Testis (tissue), 2 donors: ENCODE measurements at regions not wholly inside any gene's neighbourhood (a gene's known extent, or its start where the extent isn't known, plus 50 kb on each side); places are given as distances from the start of the nearest gene placed in this dataset.

Experiments
- DNase-seq: peaks from one replicate; pipeline ENCODE4 v3.0.0-alpha.2; 2019
- H3K27ac ChIP-seq, 2 donors: fragments of 200-600 bp; sonication (generic); one replicate each; pipeline ENCODE4 v1.5.1; 2019
- H3K27me3 ChIP-seq: fragments of 200-600 bp; sonication (generic); one replicate; pipeline ENCODE4 v1.5.1; 2019
- H3K36me3 ChIP-seq: fragments of 200-600 bp; sonication (generic); one replicate; pipeline ENCODE4 v1.5.1; 2017; ENCODE audit warnings: low read depth; ENCODE audit errors: missing control alignments
- H3K4me1 ChIP-seq: fragments of 200-600 bp; sonication (generic); one replicate; pipeline ENCODE4 v1.5.1; 2019
- H3K4me3 ChIP-seq, 2 donors: fragments of 200-600 bp; sonication (generic); one replicate each; pipeline ENCODE4 v1.5.1; 2017 to 2019
- H3K9me3 ChIP-seq: fragments of 200-600 bp; sonication (generic); one replicate; pipeline ENCODE4 v1.5.1; 2017
- POLR2A ChIP-seq: fragments of 450-650 bp; IDR thresholded peaks from one replicate; pipeline ENCODE4 v1.6.1; 2017; ENCODE audit warnings: antibody characterized with exemption, mild to moderate bottlenecking, moderate library complexity
- WGBS, 2 donors: methylation state at CpG; one replicate each; pipeline ENCODE4 v1.1.5; 2018; 5-methylcytosine and 5-hydroxymethylcytosine counted together
- intact Hi-C: fragments of 100-400 bp; cut with DNase I; formaldehyde crosslinking; loops from one replicate; pipeline ENCODE4 v1.15.1; 2023; ENCODE audit warnings: low total_unique reads
- TF ChIP-seq, protein P1 (sequence below), 3 experiments: fragments of 450-650 bp in 2 of 3; fragments of 200-600 bp in 1 of 3; sonication (generic) in 1 of 3; IDR thresholded peaks; one replicate each; pipeline ENCODE4 v1.5.1; 2016 to 2019; ENCODE audit warnings: antibody characterized with exemption in 3 of 3, mild to moderate bottlenecking in 2 of 3, moderate library complexity in 1 of 3

DNA sequence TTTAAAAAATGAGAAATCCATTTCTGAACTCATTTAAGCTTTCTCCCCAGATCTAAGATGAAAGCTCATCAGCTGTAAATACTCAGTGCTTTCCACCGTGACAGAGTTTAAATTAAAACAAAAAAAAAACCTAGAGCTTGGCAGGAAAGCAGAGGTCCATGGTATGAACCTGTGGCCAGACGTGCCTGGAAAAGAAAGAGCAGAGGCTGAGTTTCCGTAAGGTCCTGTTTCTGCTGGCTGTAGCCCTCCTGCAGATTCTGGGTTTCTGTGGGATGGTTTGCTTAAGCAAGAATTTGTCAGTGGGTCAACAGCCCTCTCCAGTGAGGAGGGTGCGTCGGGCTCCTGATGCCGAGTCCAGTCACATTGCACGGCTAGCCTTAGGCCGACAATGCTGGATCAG lies 383.2 kb downstream of the SAMD5 start:
- no peaks in the 10 kb centered on the region for H3K9me3 ChIP-seq
- no peaks in the 10 kb centered on the region for H3K4me1 ChIP-seq
- no peak for DNase-seq
- intact Hi-C loops: no loop called here
- H3K27ac ChIP-seq: no peak overlapping the region
- no peak overlapping the region for H3K4me3 ChIP-seq
- no peaks in the 10 kb centered on the region for H3K36me3 ChIP-seq
- H3K27me3 ChIP-seq: no peaks in the 10 kb centered on the region
- no peak for TF ChIP-seq POLR2A
- TF ChIP-seq, protein P1, sequence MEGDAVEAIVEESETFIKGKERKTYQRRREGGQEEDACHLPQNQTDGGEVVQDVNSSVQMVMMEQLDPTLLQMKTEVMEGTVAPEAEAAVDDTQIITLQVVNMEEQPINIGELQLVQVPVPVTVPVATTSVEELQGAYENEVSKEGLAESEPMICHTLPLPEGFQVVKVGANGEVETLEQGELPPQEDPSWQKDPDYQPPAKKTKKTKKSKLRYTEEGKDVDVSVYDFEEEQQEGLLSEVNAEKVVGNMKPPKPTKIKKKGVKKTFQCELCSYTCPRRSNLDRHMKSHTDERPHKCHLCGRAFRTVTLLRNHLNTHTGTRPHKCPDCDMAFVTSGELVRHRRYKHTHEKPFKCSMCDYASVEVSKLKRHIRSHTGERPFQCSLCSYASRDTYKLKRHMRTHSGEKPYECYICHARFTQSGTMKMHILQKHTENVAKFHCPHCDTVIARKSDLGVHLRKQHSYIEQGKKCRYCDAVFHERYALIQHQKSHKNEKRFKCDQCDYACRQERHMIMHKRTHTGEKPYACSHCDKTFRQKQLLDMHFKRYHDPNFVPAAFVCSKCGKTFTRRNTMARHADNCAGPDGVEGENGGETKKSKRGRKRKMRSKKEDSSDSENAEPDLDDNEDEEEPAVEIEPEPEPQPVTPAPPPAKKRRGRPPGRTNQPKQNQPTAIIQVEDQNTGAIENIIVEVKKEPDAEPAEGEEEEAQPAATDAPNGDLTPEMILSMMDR (IDR thresholded peaks at IDR 0.05): no peak
- 74 to 76% methylated on average over 8 of the region's 8 CpGs for WGBS, 2 donors

DNA sequence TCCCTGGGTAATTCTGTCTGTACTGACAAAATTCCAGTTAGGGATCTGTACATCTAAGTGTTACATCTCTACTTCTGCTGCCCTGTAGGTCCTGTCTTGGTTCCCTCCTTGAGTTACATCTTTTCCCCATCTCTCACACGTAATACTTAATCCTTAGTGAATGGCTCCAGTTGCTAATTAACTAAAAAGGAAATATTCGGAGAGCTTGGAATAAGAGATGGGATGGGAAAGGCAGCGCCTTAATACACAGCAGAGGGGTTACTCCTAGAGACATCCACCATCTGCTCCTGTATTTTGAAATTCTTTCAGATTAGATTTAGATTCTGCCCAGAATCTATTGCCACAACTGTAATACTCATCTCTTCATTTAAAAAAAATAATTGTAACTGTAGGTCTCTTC lies 384.0 kb downstream of the SAMD5 start:
- intact Hi-C loops: no loop called here
- Histone ChIP-seq H3K4me1 (no peaks in the 10 kb centered on the region), H3K27ac (no peak overlapping the region), H3K36me3 (no peaks in the 10 kb centered on the region), H3K27me3 (no peaks in the 10 kb centered on the region), H3K4me3 (no peak overlapping the region), H3K9me3 (no peaks in the 10 kb centered on the region)
- TF ChIP-seq, protein P1 (IDR thresholded peaks at IDR 0.05): no peak
- no peak for TF ChIP-seq POLR2A
- no peak for DNase-seq
- WGBS, 2 donors: 85 to 93% methylated on average over 3 of the region's 3 CpGs

DNA sequence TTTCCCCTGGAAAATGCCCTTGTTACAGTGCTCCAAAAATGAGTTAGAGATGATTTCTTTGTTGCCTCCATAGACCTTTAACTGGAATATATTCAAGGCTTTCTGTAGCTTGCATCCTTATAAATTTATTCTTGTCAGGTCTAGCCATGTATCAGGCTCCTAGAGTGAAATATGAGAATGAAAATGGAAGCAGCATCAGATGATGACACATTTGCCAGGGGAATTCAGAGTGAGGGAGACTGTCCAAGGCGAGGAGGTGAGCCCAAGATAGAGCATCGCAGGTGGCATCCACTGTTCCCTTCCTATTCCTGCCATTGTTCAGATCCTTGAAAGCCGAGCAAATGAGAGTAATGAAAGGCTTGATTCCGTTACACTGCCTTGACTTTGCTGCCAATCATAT lies 386.8 kb downstream of the SAMD5 start:
- intact Hi-C loops: no loop called here
- DNase-seq: no peak
- Histone ChIP-seq H3K27ac (no peak overlapping the region), H3K27me3 (no peaks in the 10 kb centered on the region), H3K4me1 (no peaks in the 10 kb centered on the region), H3K36me3 (no peaks in the 10 kb centered on the region), H3K4me3 (no peak overlapping the region), H3K9me3 (no peaks in the 10 kb centered on the region)
- 90 to 92% methylated on average over 4 of the region's 4 CpGs for WGBS, 2 donors
- no peak for TF ChIP-seq POLR2A
- TF ChIP-seq, protein P1 (IDR thresholded peaks at IDR 0.05): no peak

DNA sequence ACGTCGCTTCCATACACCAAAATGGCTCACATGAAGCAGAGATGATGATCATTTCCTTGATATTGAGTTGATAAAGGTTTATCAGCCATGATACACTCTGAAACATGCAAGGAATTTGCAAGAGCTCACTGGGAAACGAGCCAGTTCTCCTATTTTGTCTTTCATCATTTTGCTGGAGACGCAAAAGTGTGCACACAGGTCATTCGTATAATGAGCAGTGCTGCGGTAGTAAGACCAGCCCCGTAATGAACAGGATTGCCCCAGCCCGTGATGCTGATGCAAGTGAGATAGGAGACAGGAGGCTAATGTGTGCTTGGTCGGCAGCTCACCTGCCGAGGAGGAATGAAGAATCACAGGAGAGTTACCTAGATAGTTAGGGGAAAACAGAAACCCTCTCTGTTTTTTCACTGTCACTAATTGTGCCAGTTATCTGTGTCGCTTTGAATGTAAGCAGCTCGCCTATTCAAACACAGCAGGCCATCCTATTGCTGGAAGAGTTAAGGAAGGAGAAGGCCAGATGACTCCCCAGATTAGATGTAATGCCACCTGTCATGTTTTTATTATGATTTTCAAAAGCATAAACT lies 391.8 kb downstream of the SAMD5 start:
- Histone ChIP-seq H3K4me3 (no peak overlapping the region), H3K36me3 (no peaks in the 10 kb centered on the region), H3K9me3 (no peaks in the 10 kb centered on the region), H3K4me1 (no peaks in the 10 kb centered on the region), H3K27ac (no peak overlapping the region), H3K27me3 (no peaks in the 10 kb centered on the region)
- DNase-seq: no peak
- intact Hi-C loops: no loop called here
- WGBS, 2 donors: 77 to 82% methylated on average over 12 of the region's 12 CpGs
- no peak for TF ChIP-seq POLR2A
- TF ChIP-seq, protein P1 (IDR thresholded peaks at IDR 0.05): no peak

DNA sequence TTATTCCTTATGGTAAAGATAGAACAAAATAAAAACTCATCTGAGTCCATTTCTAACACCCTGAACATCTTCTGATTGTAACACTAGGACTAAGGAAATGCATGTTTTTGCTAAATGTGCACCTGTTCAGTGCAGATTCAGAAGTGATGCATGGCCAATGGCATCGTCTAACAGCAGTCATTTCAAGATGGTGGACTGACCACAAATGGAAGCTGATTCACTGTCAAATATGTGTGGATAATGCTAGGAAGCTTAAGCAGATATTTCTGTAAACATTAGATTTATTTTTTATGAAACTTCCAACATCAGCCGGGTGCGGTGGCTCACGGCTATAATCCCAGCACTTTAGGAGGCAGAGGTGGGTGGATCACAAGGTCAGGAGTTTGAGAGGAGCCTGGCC lies 394.8 kb downstream of the SAMD5 start:
- Histone ChIP-seq H3K27me3 (no peaks in the 10 kb centered on the region), H3K9me3 (no peaks in the 10 kb centered on the region), H3K4me1 (no peaks in the 10 kb centered on the region), H3K36me3 (no peaks in the 10 kb centered on the region), H3K27ac (no peak overlapping the region), H3K4me3 (no peak overlapping the region)
- TF ChIP-seq, protein P1 (IDR thresholded peaks at IDR 0.05): no peak
- TF ChIP-seq POLR2A: no peak
- DNase-seq: no peak
- intact Hi-C loops: no loop called here
- 91 to 98% methylated on average over 4 of the region's 4 CpGs for WGBS, 2 donors
